ENCODE measurements at regions not wholly inside any gene's neighbourhood (a gene's known extent, or its start where the extent isn't known, plus 50 kb on each side); places are given as distances from the start of the nearest gene placed in this dataset.

DNA sequence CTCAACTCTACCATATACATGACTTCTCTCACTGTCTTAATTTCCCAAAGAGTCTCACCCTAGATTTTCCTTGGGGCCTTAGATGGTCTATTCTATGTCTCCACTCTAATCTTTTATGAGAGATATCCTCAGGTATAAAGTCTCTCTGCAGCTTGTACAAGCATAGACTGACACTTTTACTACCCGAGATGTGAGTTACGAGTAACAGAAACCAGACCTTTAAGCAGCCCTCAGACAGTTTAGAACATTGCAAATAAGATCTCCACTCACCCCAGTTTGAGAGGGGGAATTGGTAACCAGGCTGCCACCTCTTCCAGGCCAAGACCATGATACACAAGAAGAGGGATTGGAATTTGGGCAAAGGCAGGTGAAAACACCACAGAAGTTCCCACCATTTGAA is 542.5 kb downstream of the TLE4 start:
- DNase-seq (ENCODE audit: extremely low read depth, low read depth), result no peak
- TF ChIP-seq, protein P1, sequence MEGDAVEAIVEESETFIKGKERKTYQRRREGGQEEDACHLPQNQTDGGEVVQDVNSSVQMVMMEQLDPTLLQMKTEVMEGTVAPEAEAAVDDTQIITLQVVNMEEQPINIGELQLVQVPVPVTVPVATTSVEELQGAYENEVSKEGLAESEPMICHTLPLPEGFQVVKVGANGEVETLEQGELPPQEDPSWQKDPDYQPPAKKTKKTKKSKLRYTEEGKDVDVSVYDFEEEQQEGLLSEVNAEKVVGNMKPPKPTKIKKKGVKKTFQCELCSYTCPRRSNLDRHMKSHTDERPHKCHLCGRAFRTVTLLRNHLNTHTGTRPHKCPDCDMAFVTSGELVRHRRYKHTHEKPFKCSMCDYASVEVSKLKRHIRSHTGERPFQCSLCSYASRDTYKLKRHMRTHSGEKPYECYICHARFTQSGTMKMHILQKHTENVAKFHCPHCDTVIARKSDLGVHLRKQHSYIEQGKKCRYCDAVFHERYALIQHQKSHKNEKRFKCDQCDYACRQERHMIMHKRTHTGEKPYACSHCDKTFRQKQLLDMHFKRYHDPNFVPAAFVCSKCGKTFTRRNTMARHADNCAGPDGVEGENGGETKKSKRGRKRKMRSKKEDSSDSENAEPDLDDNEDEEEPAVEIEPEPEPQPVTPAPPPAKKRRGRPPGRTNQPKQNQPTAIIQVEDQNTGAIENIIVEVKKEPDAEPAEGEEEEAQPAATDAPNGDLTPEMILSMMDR (IDR thresholded peaks at IDR 0.05; ENCODE audit: low read depth, low read length), result no peak

DNA sequence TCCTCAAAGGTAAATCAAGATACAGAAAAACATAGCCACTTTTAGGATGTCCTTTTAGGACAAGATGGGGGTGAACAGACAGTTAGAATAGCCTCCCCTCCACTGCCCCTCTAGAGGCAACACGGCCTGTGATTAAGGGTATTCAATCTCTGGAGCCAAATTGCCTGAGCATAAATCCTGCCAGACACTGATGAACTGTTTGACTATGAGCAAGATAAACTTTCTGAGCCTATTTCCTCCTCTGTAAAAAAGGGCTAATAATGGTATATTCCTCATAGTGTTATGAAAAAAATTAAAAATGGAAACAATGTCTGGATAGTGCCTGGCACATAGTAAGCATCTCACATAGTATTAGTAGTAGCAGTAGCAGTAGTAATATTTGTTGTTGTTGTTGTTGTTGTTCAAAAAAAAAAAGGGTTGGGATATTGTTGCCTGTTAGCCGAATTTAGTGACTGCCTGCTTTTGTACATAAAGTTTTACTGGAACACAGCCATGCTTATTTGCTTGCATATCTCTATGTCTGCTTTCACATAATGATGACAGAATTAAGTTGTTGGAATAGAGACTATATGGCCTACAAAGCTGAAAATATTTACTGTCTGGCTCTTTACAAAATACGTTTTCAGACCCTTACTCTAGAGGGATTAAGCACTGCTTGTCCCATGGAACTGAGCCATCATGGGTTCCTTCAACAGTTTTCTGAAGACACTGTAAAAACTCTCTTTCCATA is 536.3 kb downstream of the TLE4 start:
- DNase-seq (ENCODE audit: extremely low read depth, low read depth), result no peak
- TF ChIP-seq, protein P1 (IDR thresholded peaks at IDR 0.05; ENCODE audit: low read depth, low read length), result no peak

DNA sequence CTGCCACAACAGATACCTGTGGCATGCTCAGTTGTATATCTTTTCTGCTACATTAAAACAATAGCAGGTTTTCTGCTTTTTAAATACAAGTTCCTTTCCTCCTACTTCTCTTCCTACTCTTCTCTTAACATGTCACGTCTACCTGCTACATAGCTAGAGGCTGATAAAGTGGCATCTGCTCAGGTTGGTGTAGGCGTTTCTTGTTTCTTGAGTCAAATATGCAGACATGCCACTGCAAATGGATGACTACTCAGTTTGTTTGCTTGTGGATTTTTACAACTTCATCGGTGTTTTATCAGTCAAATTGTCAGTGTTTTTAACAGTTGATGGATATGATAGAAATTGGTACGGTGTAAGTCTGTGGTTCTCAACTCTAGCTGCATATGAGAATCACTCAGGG is 525.7 kb downstream of the TLE4 start:
- DNase-seq (ENCODE audit: extremely low read depth, low read depth), result no peak
- TF ChIP-seq, protein P1 (IDR thresholded peaks at IDR 0.05; ENCODE audit: low read depth, low read length), result no peak

DNA sequence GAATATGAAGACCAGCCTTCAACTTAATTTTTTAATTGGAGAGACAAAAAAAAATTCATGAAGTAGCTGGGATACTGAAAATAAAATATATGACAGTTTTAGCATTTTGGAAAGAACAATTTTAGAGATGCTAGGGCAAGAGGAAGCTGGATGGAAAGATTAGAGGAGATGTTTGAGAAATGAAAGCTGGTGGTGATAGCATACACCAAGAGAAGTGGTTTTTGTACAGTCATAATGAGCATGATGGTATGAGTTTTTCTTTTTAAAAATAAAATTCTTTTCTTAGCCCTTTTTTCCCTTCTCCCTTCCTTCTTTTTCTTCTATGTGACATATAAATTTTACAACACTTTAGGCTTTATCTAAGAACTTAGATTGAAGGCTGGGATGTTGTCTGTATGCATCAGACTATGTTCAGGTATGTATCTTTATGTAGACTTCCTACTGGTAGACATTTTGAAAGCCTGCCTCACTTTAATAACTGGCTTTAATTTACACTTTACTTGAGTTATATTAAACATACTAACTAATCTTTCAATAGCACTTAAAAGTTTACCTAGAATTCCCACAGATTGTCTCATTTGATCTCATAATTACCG is 522.5 kb downstream of the TLE4 start:
- no peak for DNase-seq (ENCODE audit: extremely low read depth, low read depth)
- TF ChIP-seq, protein P1 (IDR thresholded peaks at IDR 0.05; ENCODE audit: low read depth, low read length), result no peak

DNA sequence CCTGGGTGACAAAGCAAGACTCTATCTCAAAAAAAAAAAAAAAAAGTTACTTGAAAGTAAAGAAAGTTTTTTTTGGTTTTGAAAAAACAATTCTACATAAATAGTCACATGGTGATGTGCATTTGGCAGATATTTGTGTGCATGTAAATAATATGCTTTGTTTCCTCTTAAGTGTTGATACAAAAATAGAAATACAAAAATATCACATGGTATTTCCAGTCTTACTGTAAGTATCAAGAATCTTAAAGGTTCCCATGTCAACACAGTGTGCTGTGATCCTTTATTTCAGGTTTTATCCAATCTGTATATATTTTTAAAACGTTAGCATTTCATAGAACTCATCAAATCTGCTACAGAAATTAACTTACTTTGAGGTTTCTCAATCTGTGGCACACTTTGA is 521.9 kb downstream of the TLE4 start:
- TF ChIP-seq, protein P1 (IDR thresholded peaks at IDR 0.05; ENCODE audit: low read depth, low read length), result no peak
- DNase-seq (ENCODE audit: extremely low read depth, low read depth), result no peak

DNA sequence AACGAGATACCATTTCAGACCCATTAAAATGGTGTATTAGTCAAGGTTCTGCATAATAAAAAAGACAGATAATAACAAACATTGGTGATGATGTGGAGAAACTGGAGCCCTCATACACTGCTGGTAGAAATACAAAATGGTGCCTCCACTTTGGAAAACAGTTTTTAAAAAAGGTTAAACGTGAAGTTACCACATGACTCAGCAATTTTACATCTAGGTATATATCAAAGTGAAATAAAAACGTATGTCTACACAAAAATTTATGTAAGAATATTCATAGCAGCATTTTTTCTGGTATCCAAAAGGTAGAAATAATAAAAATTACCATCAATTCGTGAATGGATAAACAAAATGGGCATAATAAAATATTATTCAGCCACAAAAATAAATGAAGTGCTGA is 519.8 kb downstream of the TLE4 start:
- DNase-seq (ENCODE audit: extremely low read depth, low read depth), result no peak
- TF ChIP-seq, protein P1 (IDR thresholded peaks at IDR 0.05; ENCODE audit: low read depth, low read length), result no peak

DNA sequence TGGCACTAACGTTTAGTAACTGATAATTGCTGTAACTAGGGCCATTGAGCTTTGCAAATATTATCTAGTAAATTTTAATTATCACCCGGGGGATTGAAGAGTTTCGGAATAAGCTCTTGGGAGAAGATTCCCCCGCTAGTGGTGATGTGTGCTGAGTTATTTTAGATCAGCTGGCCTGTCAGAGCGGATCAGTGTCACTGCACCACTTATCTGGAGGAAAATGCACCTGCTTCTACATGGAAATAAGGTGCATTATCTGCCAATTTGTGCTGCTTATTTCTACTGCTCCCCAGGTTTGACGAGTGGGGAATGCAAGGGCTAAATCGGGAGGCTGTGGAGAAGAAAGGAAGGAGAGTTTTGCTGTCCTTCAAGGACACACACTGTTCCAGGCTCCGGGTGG is 518.6 kb downstream of the TLE4 start:
- DNase-seq (ENCODE audit: extremely low read depth, low read depth), result no peak
- TF ChIP-seq, protein P1 (IDR thresholded peaks at IDR 0.05; ENCODE audit: low read depth, low read length), result no peak

All from AG09319 (cell line).